WTC11 (cell line): ENCODE measurements at regions not wholly inside any gene's neighbourhood (a gene's known extent, or its start where the extent isn't known, plus 50 kb on each side); places are given as distances from the start of the nearest gene placed in this dataset.

ENCODE experiments used
- ATAC-seq: fragments of 200-7000 bp; cut with Tn5 transposase; 2 replicates; pipeline ENCODE4 v1.10.0; 2021; ENCODE audit warnings: mild to moderate bottlenecking, moderate library complexity
- CTCF ChIA-PET: fragments of 300-600 bp; sonication (Branson Sonifier 250); formaldehyde crosslinking; loops from one replicate; lab custom pipeline; 2021; ENCODE audit warnings: antibody characterized with exemption; lab: Charles Lee
- POLR2A ChIA-PET: fragments of 350-600 bp; sonication (Branson Sonifier 250); formaldehyde crosslinking; loops from one replicate; lab custom pipeline; 2021; ENCODE audit warnings: antibody characterized with exemption; lab: Charles Lee
- DNase-seq: peaks from one replicate; pipeline ENCODE4 v3.0.0; 2021; ENCODE audit warnings: low spot score
- H3K27ac Mint-ChIP-seq: 2 replicates; pipeline ENCODE4 v1.8.0; 2021; ENCODE audit warnings: mixed read lengths
- H3K27me3 Mint-ChIP-seq: 2 replicates; pipeline ENCODE4 v1.8.0; 2021; ENCODE audit warnings: low read depth, mild to moderate bottlenecking, moderate library complexity, mixed read lengths
- H3K36me3 Mint-ChIP-seq: 2 replicates; pipeline ENCODE4 v1.8.0; 2021; ENCODE audit warnings: mixed read lengths
- H3K4me1 Mint-ChIP-seq: 2 replicates; pipeline ENCODE4 v1.8.0; 2022; ENCODE audit warnings: mixed read lengths
- H3K4me3 Mint-ChIP-seq: 2 replicates; pipeline ENCODE4 v1.8.0; 2021; ENCODE audit warnings: mild to moderate bottlenecking, moderate library complexity, mixed read lengths
- H3K9me3 Mint-ChIP-seq: 2 replicates; pipeline ENCODE4 v1.8.0; 2021; ENCODE audit warnings: mixed read lengths
- ARID4B ChIP-seq: sonication (generic); formaldehyde crosslinking; IDR thresholded peaks from 2 replicates; pipeline ENCODE4 v1.8.0; 2023; ENCODE audit warnings: missing genetic modification reagents, mild to moderate bottlenecking, borderline replicate concordance
- E2F1 ChIP-seq: sonication (generic); formaldehyde crosslinking; IDR thresholded peaks from 2 replicates; pipeline ENCODE4 v1.8.0; 2022; ENCODE audit warnings: mild to moderate bottlenecking, missing genetic modification reagents
- ELF4 ChIP-seq: sonication (generic); formaldehyde crosslinking; IDR thresholded peaks from 2 replicates; pipeline ENCODE4 v1.8.1; 2022; ENCODE audit warnings: low read depth, mild to moderate bottlenecking, moderate library complexity, missing genetic modification reagents
- FOXP1 ChIP-seq: sonication (generic); formaldehyde crosslinking; IDR thresholded peaks from 2 replicates; pipeline ENCODE4 v1.8.0; 2022; ENCODE audit warnings: missing genetic modification reagents, mild to moderate bottlenecking, moderate library complexity, borderline replicate concordance
- FOXP4 ChIP-seq: sonication (generic); formaldehyde crosslinking; IDR thresholded peaks from 2 replicates; pipeline ENCODE4 v1.8.0; 2022; ENCODE audit warnings: mild to moderate bottlenecking, missing genetic modification reagents
- HMGA2 ChIP-seq: fragments of 250-450 bp; sonication (Bioruptor Pico); IDR thresholded peaks from 2 replicates; pipeline ENCODE4 v1.4.0; 2021; ENCODE audit warnings: mild to moderate bottlenecking, moderate library complexity
- KAT7 ChIP-seq: sonication (generic); formaldehyde crosslinking; IDR thresholded peaks from 2 replicates; pipeline ENCODE4 v1.8.1; 2023; ENCODE audit warnings: missing genetic modification reagents, mild to moderate bottlenecking, borderline replicate concordance
- MLX ChIP-seq: sonication (generic); formaldehyde crosslinking; IDR thresholded peaks from 2 replicates; pipeline ENCODE4 v1.8.1; 2023; ENCODE audit warnings: mild to moderate bottlenecking, missing genetic modification reagents, moderate library complexity
- MYBL2 ChIP-seq: sonication (generic); formaldehyde crosslinking; IDR thresholded peaks from 2 replicates; pipeline ENCODE4 v1.8.1; 2023; ENCODE audit warnings: mild to moderate bottlenecking, moderate library complexity, missing genetic modification reagents
- NFATC4 ChIP-seq: fragments of 250-450 bp; sonication (Bioruptor Pico); IDR thresholded peaks from 2 replicates; pipeline ENCODE4 v1.9.0; 2021; ENCODE audit warnings: mild to moderate bottlenecking
- NFE2L1 ChIP-seq: sonication (generic); formaldehyde crosslinking; IDR thresholded peaks from 2 replicates; pipeline ENCODE4 v1.8.1; 2023; ENCODE audit warnings: missing genetic modification reagents
- NR1H2 ChIP-seq: sonication (generic); formaldehyde crosslinking; IDR thresholded peaks from 2 replicates; pipeline ENCODE4 v1.9.0; 2021; ENCODE audit warnings: mild to moderate bottlenecking, moderate library complexity, missing genetic modification reagents
- OVOL2 ChIP-seq: fragments of 250-450 bp; sonication (Bioruptor Pico); IDR thresholded peaks from 2 replicates; pipeline ENCODE4 v1.9.0; 2021; ENCODE audit warnings: mild to moderate bottlenecking, borderline replicate concordance
- SP1 ChIP-seq: sonication (generic); formaldehyde crosslinking; conservative IDR thresholded peaks from 2 replicates; pipeline ENCODE4 v1.8.1; 2022; ENCODE audit warnings: missing genetic modification reagents
- TEAD1 ChIP-seq: sonication (generic); formaldehyde crosslinking; IDR thresholded peaks from 2 replicates; pipeline ENCODE4 v1.8.0; 2022; ENCODE audit warnings: mild to moderate bottlenecking, missing genetic modification reagents
- TEAD4 ChIP-seq: sonication (generic); formaldehyde crosslinking; IDR thresholded peaks from 2 replicates; pipeline ENCODE4 v1.8.0; 2022; ENCODE audit warnings: mild to moderate bottlenecking, missing genetic modification reagents
- USF2 ChIP-seq: sonication (generic); formaldehyde crosslinking; IDR thresholded peaks from 2 replicates; pipeline ENCODE4 v1.8.1; 2023; ENCODE audit warnings: mild to moderate bottlenecking, missing genetic modification reagents, moderate library complexity
- ZBTB21 ChIP-seq: sonication (generic); formaldehyde crosslinking; IDR thresholded peaks from 2 replicates; pipeline ENCODE4 v1.8.1; 2023; ENCODE audit warnings: mild to moderate bottlenecking, missing genetic modification reagents, borderline replicate concordance
- ZBTB43 ChIP-seq: sonication (generic); formaldehyde crosslinking; IDR thresholded peaks from 2 replicates; pipeline ENCODE4 v1.8.1; 2023; ENCODE audit warnings: mild to moderate bottlenecking, missing genetic modification reagents
- ZNF396 ChIP-seq: fragments of 250-450 bp; sonication (Bioruptor Pico); IDR thresholded peaks from 2 replicates; pipeline ENCODE4 v1.8.0; 2021; ENCODE audit warnings: mild to moderate bottlenecking, moderate library complexity, borderline replicate concordance

GRCh38 chr12:94025068-94025467 is 123.3 kb upstream of the PLXNC1 start:
- no peak for TF ChIP-seq NFATC4 (CRISPR knock-in tag)
- TF ChIP-seq SP1 (CRISPR knock-in tag) = no peak
- TF ChIP-seq NR1H2 (CRISPR knock-in tag) = no peak
- no peak for TF ChIP-seq ZNF396 (CRISPR knock-in tag)
- no peak for TF ChIP-seq HMGA2 (CRISPR knock-in tag)
- TF ChIP-seq FOXP1 = no peak
- TF ChIP-seq E2F1 = no peak
- no peak for TF ChIP-seq ZBTB21
- TF ChIP-seq TEAD4 (CRISPR knock-in tag) = no peak
- TF ChIP-seq NFE2L1 (CRISPR knock-in tag) = no peak
- TF ChIP-seq MYBL2 (CRISPR knock-in tag) = no peak
- TF ChIP-seq ELF4 = no peak
- no peak for TF ChIP-seq ARID4B (CRISPR knock-in tag)
- TF ChIP-seq KAT7 (CRISPR knock-in tag) = no peak
- TF ChIP-seq TEAD1 (CRISPR knock-in tag) = no peak
- TF ChIP-seq USF2 (CRISPR knock-in tag) = no peak
- TF ChIP-seq FOXP4 (CRISPR knock-in tag) = no peak
- TF ChIP-seq OVOL2 = no peak
- no peak for TF ChIP-seq ZBTB43 (CRISPR knock-in tag)
- TF ChIP-seq MLX (CRISPR knock-in tag) = no peak
- Mint-ChIP-seq H3K27me3 (no peaks in the 10 kb centered on the region; the same call in none of the 2 replicates), H3K27ac (no peak overlapping the region), H3K9me3 (peaks cover 48% of the 10 kb centered on the region), H3K4me1 (peaks cover 10% of the 10 kb centered on the region), H3K36me3 (peaks cover 13% of the 10 kb centered on the region), H3K4me3 (no peak overlapping the region)
- ChIA-PET CTCF (no interaction called here), POLR2A (no interaction called here)
- no peak for ATAC-seq
- DNase-seq = no peak
